ENCODE measurements at regions not wholly inside any gene's neighbourhood (a gene's known extent, or its start where the extent isn't known, plus 50 kb on each side); places are given as distances from the start of the nearest gene placed in this dataset.

GRCh38 chr3:153257673-153258351 lies 95.8 kb downstream of the RAP2B start:
- H3K27ac ChIP-seq: no peak overlapping the region
- no peak overlapping the region for H3K4me3 ChIP-seq
- no peak overlapping the region for H3K9ac ChIP-seq (ENCODE audit: low read depth in 2 of 2, low read length in 2 of 2)
- H3K4me1 ChIP-seq: no peaks in the 10 kb centered on the region
- DNase-seq: no peak
- intact Hi-C loops (cut with DNase I): no loop called here
- no peaks in the 10 kb centered on the region for H3K9me3 ChIP-seq
- TF ChIP-seq, protein P1, sequence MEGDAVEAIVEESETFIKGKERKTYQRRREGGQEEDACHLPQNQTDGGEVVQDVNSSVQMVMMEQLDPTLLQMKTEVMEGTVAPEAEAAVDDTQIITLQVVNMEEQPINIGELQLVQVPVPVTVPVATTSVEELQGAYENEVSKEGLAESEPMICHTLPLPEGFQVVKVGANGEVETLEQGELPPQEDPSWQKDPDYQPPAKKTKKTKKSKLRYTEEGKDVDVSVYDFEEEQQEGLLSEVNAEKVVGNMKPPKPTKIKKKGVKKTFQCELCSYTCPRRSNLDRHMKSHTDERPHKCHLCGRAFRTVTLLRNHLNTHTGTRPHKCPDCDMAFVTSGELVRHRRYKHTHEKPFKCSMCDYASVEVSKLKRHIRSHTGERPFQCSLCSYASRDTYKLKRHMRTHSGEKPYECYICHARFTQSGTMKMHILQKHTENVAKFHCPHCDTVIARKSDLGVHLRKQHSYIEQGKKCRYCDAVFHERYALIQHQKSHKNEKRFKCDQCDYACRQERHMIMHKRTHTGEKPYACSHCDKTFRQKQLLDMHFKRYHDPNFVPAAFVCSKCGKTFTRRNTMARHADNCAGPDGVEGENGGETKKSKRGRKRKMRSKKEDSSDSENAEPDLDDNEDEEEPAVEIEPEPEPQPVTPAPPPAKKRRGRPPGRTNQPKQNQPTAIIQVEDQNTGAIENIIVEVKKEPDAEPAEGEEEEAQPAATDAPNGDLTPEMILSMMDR (IDR thresholded peaks at IDR 0.05): no peak
- H3K36me3 ChIP-seq: no peaks in the 10 kb centered on the region
- no peaks in the 10 kb centered on the region for H3K27me3 ChIP-seq

DNA sequence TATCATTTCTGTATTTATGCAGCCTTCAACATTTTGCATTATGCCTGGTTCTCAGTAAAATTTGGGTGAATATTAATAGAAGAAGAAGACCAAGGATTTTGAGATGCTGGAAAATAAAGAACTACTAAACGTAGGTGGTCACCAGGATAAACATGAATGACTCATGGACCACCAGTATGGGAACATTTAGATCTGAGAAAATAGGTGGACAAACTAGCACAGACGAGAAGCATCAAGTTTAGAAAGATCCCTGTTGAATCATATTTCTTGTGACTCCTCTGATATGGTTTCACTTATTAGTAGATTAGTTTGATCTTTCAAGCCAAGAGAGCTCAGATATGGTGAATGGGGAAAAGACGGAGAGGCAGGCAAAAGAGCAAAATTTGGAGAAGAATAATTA lies 97.9 kb downstream of the RAP2B start:
- intact Hi-C loops (cut with DNase I): no loop called here
- Histone ChIP-seq H3K27me3 (no peaks in the 10 kb centered on the region), H3K4me3 (no peak overlapping the region), H3K9ac (ENCODE audit: low read depth in 2 of 2, low read length in 2 of 2) (no peak overlapping the region), H3K9me3 (no peaks in the 10 kb centered on the region), H3K4me1 (no peaks in the 10 kb centered on the region), H3K36me3 (no peaks in the 10 kb centered on the region), H3K27ac (no peak overlapping the region)
- DNase-seq: no peak
- TF ChIP-seq, protein P1 (IDR thresholded peaks at IDR 0.05): no peak

- Histone ChIP-seq H3K9ac (ENCODE audit: low read depth in 2 of 2, low read length in 2 of 2) (no peak overlapping the region), H3K9me3 (no peaks in the 10 kb centered on the region), H3K36me3 (no peaks in the 10 kb centered on the region), H3K4me3 (no peak overlapping the region), H3K27ac (no peak overlapping the region), H3K27me3 (no peaks in the 10 kb centered on the region), H3K4me1 (no peaks in the 10 kb centered on the region)
- DNase-seq: no peak
- intact Hi-C loops (cut with DNase I): no loop called here
- TF ChIP-seq, protein P1 (IDR thresholded peaks at IDR 0.05): no peak
These were observed 98.7 kb downstream of the RAP2B start for GRCh38 chr3:153260681-153261080.

DNA sequence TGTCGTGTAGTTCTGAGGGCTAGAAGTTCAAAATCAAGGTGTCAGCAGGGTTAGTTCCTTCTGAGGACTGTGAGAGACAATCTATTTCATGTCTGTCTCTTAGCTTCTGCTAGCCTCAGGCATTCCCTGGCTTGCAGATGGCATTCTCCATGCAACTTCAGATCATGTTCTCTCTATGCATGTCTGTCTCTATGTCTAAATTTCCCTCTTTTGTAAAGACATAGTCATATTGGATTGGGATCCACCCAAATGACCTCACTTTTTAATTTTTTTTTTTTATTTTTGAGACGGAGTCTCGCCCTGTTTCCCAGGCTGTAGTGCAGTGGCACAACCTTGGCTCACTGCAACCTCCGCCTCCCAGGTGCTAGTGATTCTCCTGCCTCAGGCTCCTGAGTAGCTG lies 104.6 kb downstream of the RAP2B start:
- Histone ChIP-seq H3K27ac (no peak overlapping the region), H3K4me3 (no peak overlapping the region), H3K9ac (ENCODE audit: low read depth in 2 of 2, low read length in 2 of 2) (no peak overlapping the region), H3K4me1 (no peaks in the 10 kb centered on the region), H3K36me3 (no peaks in the 10 kb centered on the region), H3K27me3 (no peaks in the 10 kb centered on the region), H3K9me3 (no peaks in the 10 kb centered on the region)
- DNase-seq: no peak
- intact Hi-C loops (cut with DNase I): no loop called here
- TF ChIP-seq, protein P1 (IDR thresholded peaks at IDR 0.05): no peak

- Histone ChIP-seq H3K4me1 (no peaks in the 10 kb centered on the region), H3K27ac (no peak overlapping the region), H3K9ac (ENCODE audit: low read depth in 2 of 2, low read length in 2 of 2) (no peak overlapping the region), H3K36me3 (no peaks in the 10 kb centered on the region), H3K27me3 (no peaks in the 10 kb centered on the region), H3K9me3 (no peaks in the 10 kb centered on the region), H3K4me3 (no peak overlapping the region)
- intact Hi-C loops (cut with DNase I): no loop called here
- TF ChIP-seq, protein P1 (IDR thresholded peaks at IDR 0.05): no peak
- DNase-seq: no peak
These were observed 106.7 kb downstream of the RAP2B start for GRCh38 chr3:153268564-153269279.

All from colonic mucosa (tissue), 4 donors.